RWPE2 (cell line): ENCODE measurements at regions not wholly inside any gene's neighbourhood (a gene's known extent, or its start where the extent isn't known, plus 50 kb on each side); places are given as distances from the start of the nearest gene placed in this dataset.

Source experiments
- ATAC-seq: fragments of 200-7000 bp; cut with Tn5 transposase; 3 replicates; pipeline ENCODE4 v1.9.1; 2021; ENCODE audit warnings: low read depth
- DNase-seq: peaks from one replicate; pipeline ENCODE4 v3.0.0-alpha.2; 2020; ENCODE audit warnings: low spot score
- H3K27ac ChIP-seq: fragments of 450-650 bp; 2 replicates; pipeline ENCODE4 v1.5.1; 2017; ENCODE audit warnings: mild to moderate bottlenecking; ENCODE audit not compliant: poor library complexity, severe bottlenecking
- H3K27me3 ChIP-seq: fragments of 250-450 bp; sonication (Bioruptor Pico); 2 replicates; pipeline ENCODE4 v1.5.1; 2021; ENCODE audit warnings: mild to moderate bottlenecking, moderate library complexity; ENCODE audit not compliant: insufficient read depth, poor library complexity, severe bottlenecking
- H3K36me3 ChIP-seq: fragments of 250-450 bp; sonication (Bioruptor Pico); 2 replicates; pipeline ENCODE4 v1.5.1; 2020; ENCODE audit warnings: low read depth, mild to moderate bottlenecking, moderate library complexity
- H3K4me1 ChIP-seq: fragments of 250-450 bp; sonication (Bioruptor Pico); 2 replicates; pipeline ENCODE4 v1.5.1; 2021; ENCODE audit warnings: mild to moderate bottlenecking, moderate library complexity; ENCODE audit not compliant: insufficient read depth, poor library complexity, severe bottlenecking
- H3K4me3 ChIP-seq: fragments of 250-450 bp; sonication (Bioruptor Pico); 2 replicates; pipeline ENCODE4 v1.5.1; 2021; ENCODE audit warnings: mild to moderate bottlenecking, moderate library complexity; ENCODE audit not compliant: severe bottlenecking
- H3K9me3 ChIP-seq: fragments of 250-450 bp; sonication (Bioruptor Pico); 2 replicates; pipeline ENCODE4 v1.5.1; 2021; ENCODE audit warnings: mild to moderate bottlenecking, moderate library complexity; ENCODE audit not compliant: severe bottlenecking
- CTCF ChIP-seq: fragments of 450-650 bp; IDR thresholded peaks from one replicate; pipeline ENCODE4 v1.5.1; 2017; ENCODE audit warnings: mild to moderate bottlenecking, moderate library complexity; ENCODE audit not compliant: poor library complexity, severe bottlenecking

- Histone ChIP-seq H3K27ac (no peak overlapping the region), H3K9me3 (no peaks in the 10 kb centered on the region), H3K4me3 (no peak overlapping the region), H3K27me3 (no peaks in the 10 kb centered on the region), H3K36me3 (no peaks in the 10 kb centered on the region), H3K4me1 (no peaks in the 10 kb centered on the region)
- ATAC-seq (no peak), DNase-seq (no peak)
- TF ChIP-seq CTCF = no peak
Observed at GRCh38 chr13:50549221-50549942, 294.1 kb downstream of the DLEU7 start.

GRCh38 chr13:50550151-50550550 lies 293.3 kb downstream of the DLEU7 start:
- Histone ChIP-seq H3K4me1 (no peaks in the 10 kb centered on the region), H3K9me3 (no peaks in the 10 kb centered on the region), H3K36me3 (no peaks in the 10 kb centered on the region), H3K4me3 (no peak overlapping the region), H3K27ac (no peak overlapping the region), H3K27me3 (no peaks in the 10 kb centered on the region)
- no peak for TF ChIP-seq CTCF
- DNase-seq = no peak
- no peak for ATAC-seq

- DNase-seq (no peak), ATAC-seq (no peak)
- H3K9me3 ChIP-seq = no peaks in the 10 kb centered on the region
- TF ChIP-seq CTCF = no peak
- H3K27ac ChIP-seq = no peak overlapping the region
- no peak overlapping the region for H3K4me3 ChIP-seq
- H3K36me3 ChIP-seq = no peaks in the 10 kb centered on the region
- no peaks in the 10 kb centered on the region for H3K4me1 ChIP-seq
- H3K27me3 ChIP-seq = no peaks in the 10 kb centered on the region
Observed at GRCh38 chr13:50552424-50552966, 291.0 kb downstream of the DLEU7 start.

- Histone ChIP-seq H3K9me3 (no peaks in the 10 kb centered on the region), H3K36me3 (no peaks in the 10 kb centered on the region), H3K4me1 (no peaks in the 10 kb centered on the region), H3K4me3 (no peak overlapping the region), H3K27ac (no peak overlapping the region), H3K27me3 (no peaks in the 10 kb centered on the region)
- DNase-seq (no peak), ATAC-seq (no peak)
- TF ChIP-seq CTCF = no peak
Observed at GRCh38 chr13:50561739-50562138, 281.8 kb downstream of the DLEU7 start.

- no peak overlapping the region for H3K4me3 ChIP-seq
- DNase-seq (no peak), ATAC-seq (no peak)
- H3K36me3 ChIP-seq = no peaks in the 10 kb centered on the region
- H3K27ac ChIP-seq = no peak overlapping the region
- no peaks in the 10 kb centered on the region for H3K4me1 ChIP-seq
- H3K27me3 ChIP-seq = no peaks in the 10 kb centered on the region
- H3K9me3 ChIP-seq = no peaks in the 10 kb centered on the region
- TF ChIP-seq CTCF = no peak
Observed at GRCh38 chr13:50566646-50567045, 276.8 kb downstream of the DLEU7 start.
